ENCODE measurements at regions not wholly inside any gene's neighbourhood (a gene's known extent, or its start where the extent isn't known, plus 50 kb on each side); places are given as distances from the start of the nearest gene placed in this dataset.

DNA sequence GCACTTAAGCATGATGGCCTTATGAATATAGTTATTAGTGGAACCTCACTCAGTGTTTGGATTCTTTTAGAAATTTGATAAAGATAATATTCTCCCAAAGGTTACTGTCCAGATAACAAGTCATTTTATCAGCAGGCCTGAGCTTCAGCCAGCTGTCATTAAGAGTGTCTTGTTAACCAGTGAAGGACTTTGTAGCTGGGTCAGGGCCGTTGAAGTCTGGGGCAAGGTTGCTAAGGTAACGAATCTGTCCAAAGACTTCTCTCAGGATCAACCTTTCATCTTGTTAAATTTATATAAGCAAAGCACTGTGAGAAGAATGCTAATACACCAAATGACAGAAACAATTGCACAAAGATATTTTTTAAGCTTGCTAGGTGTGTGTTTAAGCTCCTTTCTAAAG, 271.3 kb upstream of the TMPO start:
- no peak for DNase-seq (ENCODE audit: low read depth in 2 of 3, low spot score in 1 of 3)

DNA sequence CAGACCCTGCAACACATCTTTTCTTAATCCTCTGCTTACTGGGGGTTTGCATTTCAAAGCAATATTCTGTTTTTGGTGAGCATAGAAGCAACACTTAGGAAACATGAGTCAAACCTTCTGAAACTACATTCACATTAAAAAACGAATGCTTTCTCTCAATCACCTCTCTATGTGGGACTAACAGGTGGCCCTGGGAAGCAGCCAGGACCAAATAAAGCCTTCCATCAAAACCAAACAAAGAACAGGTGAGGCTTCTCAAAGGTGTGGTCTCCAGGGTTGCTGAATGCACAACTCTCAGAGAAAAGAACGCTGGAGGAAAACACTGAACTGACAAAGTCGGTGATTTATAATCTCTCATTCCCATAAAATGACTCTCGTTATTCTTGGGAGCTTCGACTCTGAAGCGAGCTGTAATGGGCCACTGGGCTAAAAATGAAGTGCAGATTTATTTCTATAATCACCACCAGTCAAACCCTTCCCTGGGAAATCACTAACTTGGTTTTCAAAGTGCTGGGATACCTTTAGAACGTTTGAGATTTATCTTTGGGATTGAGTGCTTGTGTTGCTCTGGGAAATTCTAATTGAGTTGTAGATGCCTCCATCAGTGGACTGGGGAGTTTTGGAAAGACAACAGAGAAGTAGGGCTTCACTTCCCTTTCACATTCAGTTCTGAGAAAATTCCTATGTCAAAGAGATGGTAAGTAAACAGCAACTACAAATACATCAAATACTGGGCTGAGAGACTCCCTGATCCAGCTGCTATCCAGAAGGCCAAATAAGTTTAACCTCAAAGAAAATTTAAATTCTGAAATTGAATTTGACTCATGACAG, 262.0 kb upstream of the TMPO start:
- no peak for DNase-seq (ENCODE audit: low read depth in 2 of 3, low spot score in 1 of 3)

DNA sequence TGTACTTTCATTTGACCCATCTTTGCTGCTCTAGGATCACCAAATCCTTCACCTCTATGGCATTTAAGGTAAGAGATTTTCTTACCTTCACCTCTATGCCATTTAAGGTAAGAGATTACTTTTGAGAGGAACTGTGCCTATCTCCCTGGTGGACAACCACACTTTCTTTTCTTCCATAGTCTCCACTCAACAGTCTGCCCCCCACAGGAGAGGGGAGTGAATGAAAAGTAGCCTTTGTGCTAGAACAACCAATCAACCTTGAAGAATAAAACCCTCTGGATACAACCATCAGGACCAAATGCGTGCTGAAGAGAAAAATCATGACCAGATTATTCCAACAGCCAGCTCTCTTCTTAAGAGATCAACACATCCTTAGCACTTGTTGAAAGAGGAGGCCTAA, 258.6 kb upstream of the TMPO start:
- no peak for DNase-seq (ENCODE audit: low read depth in 2 of 3, low spot score in 1 of 3)

DNA sequence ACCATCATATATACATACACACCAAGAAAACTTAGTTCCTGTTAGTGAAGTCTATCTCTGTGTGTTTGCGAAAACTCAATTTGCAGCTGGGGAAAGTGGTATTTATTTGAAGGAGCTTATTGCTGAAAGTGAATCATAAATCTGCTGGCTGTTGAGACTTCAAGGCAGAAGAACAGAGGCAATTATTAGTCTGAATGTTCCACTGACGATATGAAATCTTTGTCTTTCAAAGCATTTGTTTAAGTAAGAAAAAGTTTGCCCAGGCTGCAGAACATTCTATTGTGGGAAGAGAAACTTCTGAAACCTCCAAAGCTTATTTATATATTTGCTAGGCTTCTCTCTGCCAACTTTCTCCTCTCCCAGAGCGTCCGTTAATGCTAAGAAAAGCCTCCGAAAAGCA, 255.7 kb upstream of the TMPO start:
- DNase-seq (ENCODE audit: low read depth in 2 of 3, low spot score in 1 of 3) = no peak

DNA sequence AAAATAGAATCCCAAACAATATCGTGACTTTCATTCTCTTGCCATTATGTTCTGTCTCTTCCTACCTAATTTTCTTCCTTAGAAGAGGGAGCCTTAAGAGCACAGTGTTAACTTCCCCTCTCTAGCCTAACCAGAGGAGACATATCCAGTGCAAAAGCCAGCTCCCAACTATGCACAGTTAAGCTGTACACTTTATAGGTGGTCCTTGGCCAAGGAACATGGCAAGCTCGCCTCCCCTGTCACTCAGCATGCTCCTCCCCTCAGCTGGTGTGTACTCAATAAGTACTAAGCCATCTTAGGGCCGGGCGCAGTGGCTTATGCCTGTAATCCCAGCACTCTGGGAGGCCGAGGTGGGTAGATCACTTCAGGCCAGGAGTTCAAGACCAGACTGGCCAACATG, 255.1 kb upstream of the TMPO start:
- DNase-seq (ENCODE audit: low read depth in 2 of 3, low spot score in 1 of 3) = no peak

DNA sequence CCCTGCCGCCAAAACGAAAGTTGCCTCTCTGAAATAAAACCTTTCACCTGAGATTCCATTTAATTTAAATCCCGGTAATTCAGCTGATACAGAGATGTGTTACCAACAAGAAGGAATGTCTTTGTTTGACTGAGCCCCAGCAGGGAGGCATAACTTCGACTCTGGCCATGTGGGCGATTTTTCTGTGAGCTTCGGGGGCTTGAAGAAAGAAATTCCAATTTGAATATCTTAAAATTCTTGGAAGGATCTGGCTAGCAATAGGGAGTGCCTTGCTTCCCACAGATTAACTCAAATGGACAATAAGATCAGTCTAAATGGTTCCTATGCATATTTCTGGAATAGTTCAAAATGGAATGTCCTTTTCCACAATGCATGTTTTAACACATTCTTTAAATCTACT, 252.5 kb upstream of the TMPO start:
- no peak for DNase-seq (ENCODE audit: low read depth in 2 of 3, low spot score in 1 of 3)

DNA sequence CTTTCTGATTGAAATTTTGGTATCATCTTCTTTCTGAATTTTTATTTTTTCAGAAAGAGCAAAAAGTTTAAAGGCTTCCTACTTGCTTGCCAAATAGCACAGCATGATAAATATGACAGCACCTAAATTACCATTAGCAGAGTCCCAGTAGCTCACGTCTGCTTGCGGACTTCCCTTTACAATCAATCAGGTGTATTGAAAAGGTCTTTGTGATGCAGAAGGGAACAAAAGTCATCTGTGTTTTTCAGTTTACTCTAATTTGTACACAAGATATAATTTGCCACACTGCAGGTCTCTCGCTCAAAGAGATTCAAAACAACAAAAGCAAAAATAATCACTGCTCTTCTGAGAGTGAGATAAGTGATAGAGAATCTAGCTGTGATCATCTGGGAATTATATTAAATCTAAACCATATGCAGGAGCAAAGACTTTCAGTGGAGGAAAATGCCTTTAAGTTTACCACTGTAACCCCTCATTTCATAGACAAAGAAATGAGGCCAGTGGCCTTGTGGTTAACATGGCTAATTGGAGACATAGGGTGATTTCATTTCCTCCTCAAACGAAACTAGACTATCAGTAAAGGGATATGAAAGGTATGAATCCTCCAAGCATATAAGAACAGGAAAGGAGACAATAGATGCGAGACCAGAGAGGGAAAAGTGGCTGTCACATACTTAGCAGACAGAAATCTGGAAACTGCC, 240.8 kb upstream of the TMPO start:
- DNase-seq (ENCODE audit: low read depth in 2 of 3, low spot score in 1 of 3) = no peak

DNA sequence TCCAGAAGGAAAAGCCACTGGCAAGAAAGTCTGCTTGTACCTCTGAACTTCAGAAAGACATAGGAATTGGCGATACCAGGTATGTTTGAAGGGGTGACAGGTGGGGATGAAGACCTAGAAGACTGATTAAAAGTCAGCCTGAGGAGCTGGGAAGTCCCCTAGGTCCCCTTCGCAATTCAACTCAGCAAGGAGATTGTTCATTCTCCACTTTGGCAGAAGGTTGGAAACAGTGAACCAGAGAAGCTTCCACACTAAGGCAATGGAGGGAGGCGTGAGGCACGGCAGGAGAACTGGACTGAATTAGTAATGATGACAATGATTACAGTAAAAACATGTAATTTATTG, 240.3 kb upstream of the TMPO start:
- no peak for DNase-seq (ENCODE audit: low read depth in 2 of 3, low spot score in 1 of 3)

DNA sequence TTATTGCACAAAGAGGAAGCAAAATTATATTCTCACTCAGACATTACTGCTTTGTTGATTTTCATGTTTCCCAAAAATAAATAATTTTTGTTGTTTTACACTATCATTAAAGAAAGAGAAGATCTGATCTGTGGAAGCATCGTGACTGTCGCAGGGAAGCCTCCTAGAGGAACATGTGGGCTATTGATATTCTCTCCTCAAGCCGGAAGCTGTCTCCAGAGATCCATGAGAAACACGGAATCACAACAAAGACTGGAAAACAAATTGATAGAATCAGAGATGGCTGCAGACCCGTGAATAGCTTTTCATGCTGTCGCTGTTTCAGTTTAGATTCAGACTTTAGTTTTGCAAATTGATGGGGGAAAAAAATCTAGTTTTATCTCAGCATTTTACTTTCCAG, 235.2 kb upstream of the TMPO start:
- DNase-seq (ENCODE audit: low read depth in 2 of 3, low spot score in 1 of 3) = no peak

DNA sequence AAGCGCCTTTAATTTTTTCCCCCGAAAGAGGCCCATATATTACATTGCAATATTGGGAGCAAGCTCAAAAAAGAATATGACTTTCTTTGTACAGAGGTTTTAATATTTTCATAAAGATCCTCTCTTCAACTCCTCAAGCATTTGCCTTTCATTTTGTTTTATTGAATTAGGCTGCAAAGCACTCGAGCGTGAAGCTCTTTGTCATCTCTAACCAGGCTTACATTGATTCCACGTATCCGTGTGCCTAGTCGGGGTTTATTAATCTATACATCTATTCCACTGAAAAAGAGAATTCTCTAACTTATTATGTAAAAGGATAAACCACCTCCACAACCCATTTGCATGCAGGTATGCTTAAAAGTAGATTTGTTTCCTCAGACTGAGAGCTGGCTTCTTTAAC, 234.8 kb upstream of the TMPO start:
- no peak for DNase-seq (ENCODE audit: low read depth in 2 of 3, low spot score in 1 of 3)

DNA sequence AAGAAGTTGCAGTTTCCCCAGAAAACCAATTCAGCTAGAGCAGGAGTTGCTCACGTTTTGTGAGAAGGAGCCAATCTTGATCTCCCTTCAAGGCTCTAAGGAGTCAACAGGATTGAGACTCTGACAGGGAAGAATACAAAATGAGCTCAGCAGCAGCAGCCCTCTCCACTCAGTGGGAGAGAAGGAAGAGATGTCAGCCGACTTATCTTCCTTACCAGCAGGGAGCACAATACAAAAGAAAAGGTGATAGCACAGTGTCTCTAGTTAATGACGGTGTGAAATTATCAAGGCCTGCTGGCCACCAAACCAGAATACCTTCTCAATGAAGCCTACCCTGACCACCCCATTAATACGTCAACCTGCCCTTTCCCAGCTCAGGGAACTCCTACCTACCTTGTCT, 223.6 kb upstream of the TMPO start:
- DNase-seq (ENCODE audit: low read depth in 2 of 3, low spot score in 1 of 3) = no peak

DNA sequence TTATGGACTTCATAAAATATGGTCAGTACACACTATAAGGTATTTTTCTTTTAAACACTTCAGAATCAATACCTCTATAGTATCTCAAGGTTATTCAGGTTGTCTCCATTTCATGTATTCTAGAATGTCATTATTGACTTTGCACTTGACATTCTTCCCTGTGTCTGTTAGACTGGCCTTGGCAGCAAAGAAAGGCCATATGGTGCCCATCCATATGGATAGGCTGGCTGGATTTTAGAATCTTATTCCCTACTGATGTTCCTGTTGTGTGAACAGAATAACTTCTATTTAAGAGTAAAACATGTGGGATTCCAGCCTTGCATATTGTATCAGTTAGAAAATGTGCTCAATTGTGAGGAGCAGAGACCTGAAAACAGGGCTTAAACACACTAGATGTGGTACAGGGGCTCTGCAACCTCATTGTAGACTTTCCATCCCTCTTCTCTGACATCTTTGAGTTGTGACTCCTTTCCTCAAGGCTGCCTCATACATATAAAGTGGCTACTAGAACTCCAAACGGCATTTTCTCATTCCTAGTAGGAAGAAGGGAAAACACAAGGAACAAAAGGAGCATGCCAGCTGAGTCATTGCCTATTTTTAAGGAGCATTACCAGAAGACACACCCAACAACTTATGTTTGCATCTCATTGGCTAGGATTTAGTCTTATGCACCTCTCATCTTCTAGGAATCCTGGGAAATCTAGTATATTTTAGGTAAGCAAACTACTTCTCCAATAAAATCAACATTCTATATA, 221.2 kb upstream of the TMPO start:
- no peak for DNase-seq (ENCODE audit: low read depth in 2 of 3, low spot score in 1 of 3)

DNA sequence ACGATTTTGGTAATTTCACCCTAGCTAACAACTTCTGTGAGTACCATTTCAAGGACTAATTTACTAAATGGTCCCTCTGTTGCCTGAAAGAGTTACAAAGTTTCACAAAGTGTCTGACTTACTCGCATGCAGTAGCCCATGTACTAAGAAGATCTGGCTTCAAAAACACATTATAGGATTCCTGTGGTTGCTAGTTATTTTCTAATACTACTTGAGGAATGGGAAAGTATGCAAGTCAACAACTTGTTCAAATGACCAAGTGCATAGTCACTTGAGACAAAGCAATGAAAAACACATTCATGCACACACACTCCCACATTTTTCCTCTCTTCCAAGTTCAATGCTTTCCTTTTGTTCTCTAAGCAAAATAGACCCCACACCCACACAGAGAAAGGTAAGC, 219.7 kb upstream of the TMPO start:
- no peak for DNase-seq (ENCODE audit: low read depth in 2 of 3, low spot score in 1 of 3)

DNA sequence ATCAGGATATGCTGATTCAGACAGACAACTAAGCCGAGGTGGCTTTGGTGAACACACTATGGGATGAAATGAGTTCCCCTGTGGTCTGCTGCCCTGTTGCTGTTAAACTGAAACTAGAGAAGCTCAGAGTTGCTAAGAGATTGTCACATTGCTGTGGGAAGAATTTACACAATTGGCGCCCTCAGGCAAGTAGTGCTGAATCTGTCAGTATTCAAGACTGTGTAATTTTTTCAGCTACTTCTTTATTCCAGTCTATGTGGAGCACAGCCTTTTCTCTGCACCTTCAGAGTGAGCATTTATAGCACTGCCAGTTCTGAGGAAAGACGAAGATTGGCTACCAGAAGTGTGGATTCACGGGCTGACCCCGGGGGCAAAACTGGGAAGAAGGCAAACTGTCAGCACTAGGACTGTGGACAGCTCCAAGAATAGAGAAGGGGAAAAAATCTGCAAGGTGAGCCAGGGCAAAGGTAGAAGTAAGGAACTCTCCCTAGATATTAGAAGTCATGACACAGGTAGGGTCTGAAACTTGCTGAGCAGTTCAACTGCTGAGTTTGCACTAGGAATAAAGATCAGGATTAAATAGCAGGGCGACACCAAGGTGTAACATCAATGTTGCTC, 218.8 kb upstream of the TMPO start:
- DNase-seq (ENCODE audit: low read depth in 2 of 3, low spot score in 1 of 3) = no peak

DNA sequence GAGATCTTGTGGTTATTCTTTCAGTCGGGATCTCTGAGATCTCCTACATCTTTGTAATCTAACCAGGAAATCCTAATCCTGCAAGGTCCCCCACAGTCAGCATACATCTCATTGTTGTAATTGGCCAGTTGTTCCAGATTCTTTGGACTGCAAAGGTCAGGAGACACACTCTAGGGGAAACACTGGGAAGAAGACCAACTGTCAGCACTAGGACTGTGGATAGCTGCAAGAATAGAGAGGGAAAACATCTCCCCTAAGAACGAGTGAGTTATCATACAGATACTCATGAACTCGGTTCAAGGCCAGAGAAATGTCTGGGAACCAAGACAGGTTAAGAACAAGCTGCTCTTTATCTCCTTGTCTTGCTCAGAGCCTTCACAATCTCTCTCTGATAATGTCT, 217.9 kb upstream of the TMPO start:
- DNase-seq (ENCODE audit: low read depth in 2 of 3, low spot score in 1 of 3) = no peak

DNA sequence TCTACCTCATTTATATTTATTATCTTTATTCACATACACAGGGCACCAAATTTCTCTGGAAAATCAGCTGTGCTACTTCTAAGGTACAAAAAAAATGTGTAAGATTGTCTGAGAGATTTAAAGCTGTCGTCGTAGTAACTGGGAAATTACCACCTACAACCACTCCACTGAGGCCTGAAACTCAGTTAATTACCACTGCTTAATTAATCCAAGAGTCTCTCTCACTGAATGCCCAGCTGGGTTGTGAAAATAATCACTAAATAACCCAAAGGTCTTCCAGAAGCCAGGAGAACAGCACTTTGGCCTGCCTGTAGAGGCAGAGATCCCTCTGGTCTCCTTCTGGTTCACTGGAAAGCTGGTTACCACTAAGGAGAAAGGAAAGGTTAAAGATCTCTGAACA, 207.2 kb upstream of the TMPO start:
- DNase-seq (ENCODE audit: low read depth in 2 of 3, low spot score in 1 of 3) = no peak

DNA sequence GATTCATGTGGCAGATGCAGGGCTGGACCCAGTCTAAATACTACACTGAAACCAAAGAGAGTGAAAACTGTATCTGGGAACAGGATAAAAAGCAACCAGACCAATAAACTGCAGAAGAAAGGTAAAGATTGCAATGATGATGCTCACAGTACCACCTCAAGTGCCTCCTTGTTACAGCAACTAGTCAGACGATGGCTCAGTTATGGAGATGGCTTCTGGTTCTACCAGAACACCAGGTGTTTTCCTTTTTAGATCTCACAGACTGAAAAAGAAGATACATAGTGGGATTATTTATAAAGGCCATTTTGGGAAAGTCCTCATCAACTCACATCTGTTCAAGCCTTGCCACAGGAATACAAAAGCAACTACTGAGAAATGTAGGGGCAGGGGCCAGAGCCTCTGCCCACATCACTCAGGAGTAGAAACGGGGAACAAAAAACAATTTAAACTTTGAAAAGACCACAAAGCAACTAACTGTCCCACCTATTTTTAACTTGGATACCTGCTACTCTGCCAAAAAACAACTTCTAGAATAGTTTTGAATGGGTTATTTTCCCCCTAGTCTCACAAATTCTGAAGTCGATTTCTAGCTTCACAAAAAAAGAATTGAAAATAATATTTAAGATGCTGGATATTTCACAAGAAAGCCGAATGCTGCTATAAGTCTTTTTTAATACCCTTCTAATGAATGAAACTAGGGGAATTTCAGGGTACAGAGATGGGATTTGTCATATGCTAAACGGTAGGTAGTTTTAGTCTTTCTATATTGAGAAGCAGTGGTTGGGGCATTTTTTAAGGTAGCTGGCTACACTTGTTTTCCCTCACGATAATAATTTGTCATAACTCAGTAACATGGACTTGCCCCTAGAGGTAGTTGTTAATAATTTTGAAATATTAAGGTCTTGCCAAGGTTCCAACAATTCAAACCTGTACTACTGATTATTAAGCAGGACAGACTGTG, 197.2 kb upstream of the TMPO start:
- DNase-seq (ENCODE audit: low read depth in 2 of 3, low spot score in 1 of 3) = no peak

DNA sequence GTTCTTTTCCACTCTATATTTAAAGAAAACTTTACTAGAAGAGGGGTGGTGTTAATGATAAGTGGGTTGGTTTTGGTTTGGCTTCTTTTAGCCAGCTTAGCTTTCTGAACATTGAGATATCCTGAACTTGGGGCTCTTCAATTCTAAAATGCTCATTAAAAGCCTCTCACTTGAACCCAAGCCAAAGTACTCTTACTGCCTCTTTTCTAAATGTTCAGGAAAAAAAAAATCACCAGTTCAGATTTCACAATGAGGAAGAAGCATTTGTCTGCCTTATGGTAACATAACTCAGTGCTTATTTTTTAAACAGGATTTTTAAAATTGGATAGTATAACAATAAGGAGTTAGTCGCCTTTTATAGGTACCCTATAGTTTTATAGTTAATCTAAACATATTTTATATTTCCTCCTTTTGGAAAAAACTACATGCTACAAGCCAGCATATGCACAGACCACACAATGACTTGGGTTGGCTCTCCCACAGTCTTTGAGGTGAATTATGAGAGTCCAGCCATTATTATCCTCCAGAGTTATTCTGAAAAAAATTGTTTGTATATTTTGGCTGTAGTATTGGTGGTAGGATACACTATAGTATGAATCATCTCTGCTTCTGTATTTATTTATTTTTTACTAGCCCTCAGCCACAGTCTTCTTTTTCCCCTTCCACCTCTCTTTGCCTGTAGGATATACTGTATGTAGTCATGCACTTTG, 195.5 kb upstream of the TMPO start:
- no peak for DNase-seq (ENCODE audit: low read depth in 2 of 3, low spot score in 1 of 3)

DNA sequence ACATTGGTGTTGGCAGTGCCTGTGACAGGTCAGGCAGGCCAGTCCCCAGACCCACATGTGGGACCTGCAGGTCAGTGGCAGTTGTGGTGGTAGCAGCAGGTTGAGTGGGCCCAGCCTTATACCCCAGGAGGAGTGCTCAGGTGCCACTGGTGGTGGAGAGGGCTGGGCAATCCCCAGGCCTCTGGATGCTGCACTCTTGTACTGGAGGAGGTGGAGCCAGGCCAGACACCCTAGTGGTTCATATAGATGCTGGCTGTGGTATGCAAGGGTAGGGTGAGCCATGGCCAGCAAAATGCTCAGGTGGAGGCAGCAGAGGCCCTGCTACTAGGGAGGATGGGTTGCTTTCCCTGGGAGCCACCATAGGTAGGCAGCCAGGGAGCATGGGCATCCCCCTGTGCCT, 190.4 kb upstream of the TMPO start:
- DNase-seq (ENCODE audit: low read depth in 2 of 3, low spot score in 1 of 3) = no peak

DNA sequence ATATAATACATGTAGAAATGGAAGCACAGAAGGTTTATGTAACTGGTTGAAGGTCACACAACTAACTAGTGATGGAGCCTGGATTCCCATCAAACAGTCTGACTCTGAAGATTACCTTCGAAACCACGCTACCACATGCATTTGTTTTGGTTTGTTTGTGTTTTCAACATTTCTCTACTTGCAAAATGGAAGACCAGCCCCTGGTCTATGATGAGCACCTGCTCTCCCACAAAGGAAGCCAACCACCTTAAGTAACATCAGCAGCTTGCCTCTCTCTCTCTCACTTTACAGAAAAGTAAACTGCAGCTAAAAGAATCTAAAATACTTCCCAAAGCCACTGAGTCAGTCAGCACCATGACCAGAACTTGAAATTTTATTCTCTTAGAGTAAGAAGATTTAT, 186.9 kb upstream of the TMPO start:
- DNase-seq (ENCODE audit: low read depth in 2 of 3, low spot score in 1 of 3) = no peak

All from stimulated activated CD4-positive, alpha-beta T cell treated with anti-CD3 and anti-CD28 coated beads, Interleukin-12 subunit alpha, Interleukin-12 subunit beta, amount 100 ng/mL, for 48 hours (primary cell).